ENCODE measurements at regions not wholly inside any gene's neighbourhood (a gene's known extent, or its start where the extent isn't known, plus 50 kb on each side); places are given as distances from the start of the nearest gene placed in this dataset.

GRCh38 chr1:238900334-238900865 is 486.0 kb upstream of the CHRM3 start:
- ATAC-seq = no peak

DNA sequence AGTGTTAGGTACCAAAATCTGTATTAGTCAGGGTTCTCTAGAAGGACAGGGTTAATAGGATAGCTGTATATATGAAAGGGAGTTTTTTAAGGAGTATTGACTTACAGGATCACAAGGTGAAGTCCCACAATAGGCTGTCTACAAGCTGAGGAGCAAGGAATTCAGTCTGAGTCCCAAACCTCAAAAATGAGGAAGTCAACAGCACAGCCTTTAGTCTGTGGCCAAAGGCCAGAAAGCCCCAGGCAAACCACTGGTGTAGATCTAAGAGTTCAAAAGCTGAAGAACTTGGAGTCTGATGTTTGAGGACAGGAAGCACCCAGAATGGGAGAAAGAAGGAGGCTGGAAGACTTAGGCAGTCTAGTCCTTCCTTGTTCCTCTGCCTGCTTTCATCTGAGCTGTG is 487.5 kb upstream of the CHRM3 start:
- ATAC-seq = no peak
- TF ChIP-seq, protein P1, sequence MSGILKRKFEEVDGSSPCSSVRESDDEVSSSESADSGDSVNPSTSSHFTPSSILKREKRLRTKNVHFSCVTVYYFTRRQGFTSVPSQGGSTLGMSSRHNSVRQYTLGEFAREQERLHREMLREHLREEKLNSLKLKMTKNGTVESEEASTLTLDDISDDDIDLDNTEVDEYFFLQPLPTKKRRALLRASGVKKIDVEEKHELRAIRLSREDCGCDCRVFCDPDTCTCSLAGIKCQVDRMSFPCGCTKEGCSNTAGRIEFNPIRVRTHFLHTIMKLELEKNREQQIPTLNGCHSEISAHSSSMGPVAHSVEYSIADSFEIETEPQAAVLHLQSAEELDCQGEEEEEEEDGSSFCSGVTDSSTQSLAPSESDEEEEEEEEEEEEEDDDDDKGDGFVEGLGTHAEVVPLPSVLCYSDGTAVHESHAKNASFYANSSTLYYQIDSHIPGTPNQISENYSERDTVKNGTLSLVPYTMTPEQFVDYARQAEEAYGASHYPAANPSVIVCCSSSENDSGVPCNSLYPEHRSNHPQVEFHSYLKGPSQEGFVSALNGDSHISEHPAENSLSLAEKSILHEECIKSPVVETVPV (CRISPR knock-in tag; IDR thresholded peaks at IDR 0.05) = no peak
- TF ChIP-seq ARNTL (CRISPR knock-in tag; IDR thresholded peaks at IDR 0.05; ENCODE audit: borderline replicate concordance, low read depth) (no peak), TSHZ2 (CRISPR knock-in tag; IDR thresholded peaks at IDR 0.05) (no peak), ZFP3 (CRISPR knock-in tag; IDR thresholded peaks at IDR 0.05) (no peak), BACH2 (CRISPR knock-in tag; IDR thresholded peaks at IDR 0.05; ENCODE audit: borderline replicate concordance) (no peak), TCF4 (CRISPR knock-in tag; IDR thresholded peaks at IDR 0.05; ENCODE audit: borderline replicate concordance) (no peak), TOX (CRISPR knock-in tag; IDR thresholded peaks at IDR 0.05; ENCODE audit: borderline replicate concordance) (no peak), PPARA (CRISPR knock-in tag; IDR thresholded peaks at IDR 0.05; ENCODE audit: borderline replicate concordance) (no peak), POU6F1 (CRISPR knock-in tag; IDR thresholded peaks at IDR 0.05; ENCODE audit: borderline replicate concordance, low read depth) (no peak), ISL1 (CRISPR knock-in tag; IDR thresholded peaks at IDR 0.05) (no peak), ZNF565 (CRISPR knock-in tag; conservative IDR thresholded peaks at IDR 0.05; ENCODE audit: low read depth) (no peak), CSDC2 (CRISPR knock-in tag; IDR thresholded peaks at IDR 0.05) (no peak), RARB (CRISPR knock-in tag; IDR thresholded peaks at IDR 0.05) (no peak)

More at GRCh38 chr1:238900334-238900865, 486.0 kb upstream of the CHRM3 start:
- no peak for TF ChIP-seq POU6F1 (CRISPR knock-in tag; IDR thresholded peaks at IDR 0.05; ENCODE audit: borderline replicate concordance, low read depth)
- TF ChIP-seq ARNTL (CRISPR knock-in tag; IDR thresholded peaks at IDR 0.05; ENCODE audit: borderline replicate concordance, low read depth) = no peak
- TF ChIP-seq, protein P1 (CRISPR knock-in tag; IDR thresholded peaks at IDR 0.05) = no peak
- no peak for TF ChIP-seq CSDC2 (CRISPR knock-in tag; IDR thresholded peaks at IDR 0.05)
- TF ChIP-seq BACH2 (CRISPR knock-in tag; IDR thresholded peaks at IDR 0.05; ENCODE audit: borderline replicate concordance) = no peak
- TF ChIP-seq ISL1 (CRISPR knock-in tag; IDR thresholded peaks at IDR 0.05) = no peak
- TF ChIP-seq TSHZ2 (CRISPR knock-in tag; IDR thresholded peaks at IDR 0.05) = no peak
- TF ChIP-seq ZFP3 (CRISPR knock-in tag; IDR thresholded peaks at IDR 0.05) = no peak
- no peak for TF ChIP-seq ZNF8 (CRISPR knock-in tag; IDR thresholded peaks at IDR 0.05)
- TF ChIP-seq ZFP30 (CRISPR knock-in tag; IDR thresholded peaks at IDR 0.05) = no peak
- TF ChIP-seq SNAI2 (CRISPR knock-in tag; IDR thresholded peaks at IDR 0.05) = no peak
- TF ChIP-seq ZC3H10 (CRISPR knock-in tag; IDR thresholded peaks at IDR 0.05) = no peak
- no peak for TF ChIP-seq ZNF70 (CRISPR knock-in tag; IDR thresholded peaks at IDR 0.05)
- TF ChIP-seq TCF4 (CRISPR knock-in tag; IDR thresholded peaks at IDR 0.05; ENCODE audit: borderline replicate concordance) = no peak
- TF ChIP-seq TOX (CRISPR knock-in tag; IDR thresholded peaks at IDR 0.05; ENCODE audit: borderline replicate concordance) = no peak
- TF ChIP-seq, protein P2, sequence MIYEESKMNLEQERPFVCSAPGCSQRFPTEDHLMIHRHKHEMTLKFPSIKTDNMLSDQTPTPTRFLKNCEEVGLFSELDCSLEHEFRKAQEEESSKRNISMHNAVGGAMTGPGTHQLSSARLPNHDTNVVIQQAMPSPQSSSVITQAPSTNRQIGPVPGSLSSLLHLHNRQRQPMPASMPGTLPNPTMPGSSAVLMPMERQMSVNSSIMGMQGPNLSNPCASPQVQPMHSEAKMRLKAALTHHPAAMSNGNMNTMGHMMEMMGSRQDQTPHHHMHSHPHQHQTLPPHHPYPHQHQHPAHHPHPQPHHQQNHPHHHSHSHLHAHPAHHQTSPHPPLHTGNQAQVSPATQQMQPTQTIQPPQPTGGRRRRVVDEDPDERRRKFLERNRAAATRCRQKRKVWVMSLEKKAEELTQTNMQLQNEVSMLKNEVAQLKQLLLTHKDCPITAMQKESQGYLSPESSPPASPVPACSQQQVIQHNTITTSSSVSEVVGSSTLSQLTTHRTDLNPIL (CRISPR knock-in tag; IDR thresholded peaks at IDR 0.05; ENCODE audit: low read depth) = no peak
- TF ChIP-seq RARB (CRISPR knock-in tag; IDR thresholded peaks at IDR 0.05) = no peak

Data from SK-N-SH treated with all-trans-retinoic acid at 6 μM for 48 hours (cell line).